DMS153 treated with DMSO at 0.1 percent for 48 hours (cell line): ENCODE measurements at regions not wholly inside any gene's neighbourhood (a gene's known extent, or its start where the extent isn't known, plus 50 kb on each side); places are given as distances from the start of the nearest gene placed in this dataset.

Experiments
- DNase-seq: peaks from one replicate; lab custom pipeline; 2025; ENCODE audit not compliant: unreplicated experiment; lab: John Stamatoyannopoulos, UW

- no peak for DNase-seq
These were observed 344.4 kb upstream of the PODXL start for GRCh38 chr7:131900785-131901287.

GRCh38 chr7:131899271-131900030, 343.0 kb upstream of the PODXL start:
- no peak for DNase-seq

GRCh38 chr7:131898418-131898817, 342.0 kb upstream of the PODXL start:
- no peak for DNase-seq

- DNase-seq = no peak
These were observed 341.4 kb upstream of the PODXL start for GRCh38 chr7:131897790-131898165.

GRCh38 chr7:131897016-131897789, 340.8 kb upstream of the PODXL start:
- no peak for DNase-seq

- no peak for DNase-seq
These were observed 339.9 kb upstream of the PODXL start for GRCh38 chr7:131896165-131896863.

- no peak for DNase-seq
These were observed 339.2 kb upstream of the PODXL start for GRCh38 chr7:131895541-131896164.

GRCh38 chr7:131893631-131894340, 337.4 kb upstream of the PODXL start:
- DNase-seq = no peak

- DNase-seq = no peak
These were observed 333.7 kb upstream of the PODXL start for GRCh38 chr7:131890176-131890575.

- DNase-seq = no peak
These were observed 333.2 kb upstream of the PODXL start for GRCh38 chr7:131889572-131890150.

- DNase-seq = no peak
These were observed 327.3 kb upstream of the PODXL start for GRCh38 chr7:131883769-131884168.

GRCh38 chr7:131883196-131883595, 326.8 kb upstream of the PODXL start:
- DNase-seq = no peak

GRCh38 chr7:131882321-131882720, 325.9 kb upstream of the PODXL start:
- no peak for DNase-seq

- DNase-seq = no peak
These were observed 323.6 kb upstream of the PODXL start for GRCh38 chr7:131880078-131880477.

- no peak for DNase-seq
These were observed 323.0 kb upstream of the PODXL start for GRCh38 chr7:131879424-131879823.

- DNase-seq = no peak
These were observed 322.3 kb upstream of the PODXL start for GRCh38 chr7:131878777-131879176.

GRCh38 chr7:131873581-131873980, 317.2 kb upstream of the PODXL start:
- DNase-seq = no peak

- no peak for DNase-seq
These were observed 313.6 kb upstream of the PODXL start for GRCh38 chr7:131869986-131870385.

GRCh38 chr7:131869169-131869844, 312.9 kb upstream of the PODXL start:
- DNase-seq = no peak

- DNase-seq = no peak
These were observed 311.0 kb upstream of the PODXL start for GRCh38 chr7:131867461-131867860.
